ENCODE measurements at regions not wholly inside any gene's neighbourhood (a gene's known extent, or its start where the extent isn't known, plus 50 kb on each side); places are given as distances from the start of the nearest gene placed in this dataset.

DNA sequence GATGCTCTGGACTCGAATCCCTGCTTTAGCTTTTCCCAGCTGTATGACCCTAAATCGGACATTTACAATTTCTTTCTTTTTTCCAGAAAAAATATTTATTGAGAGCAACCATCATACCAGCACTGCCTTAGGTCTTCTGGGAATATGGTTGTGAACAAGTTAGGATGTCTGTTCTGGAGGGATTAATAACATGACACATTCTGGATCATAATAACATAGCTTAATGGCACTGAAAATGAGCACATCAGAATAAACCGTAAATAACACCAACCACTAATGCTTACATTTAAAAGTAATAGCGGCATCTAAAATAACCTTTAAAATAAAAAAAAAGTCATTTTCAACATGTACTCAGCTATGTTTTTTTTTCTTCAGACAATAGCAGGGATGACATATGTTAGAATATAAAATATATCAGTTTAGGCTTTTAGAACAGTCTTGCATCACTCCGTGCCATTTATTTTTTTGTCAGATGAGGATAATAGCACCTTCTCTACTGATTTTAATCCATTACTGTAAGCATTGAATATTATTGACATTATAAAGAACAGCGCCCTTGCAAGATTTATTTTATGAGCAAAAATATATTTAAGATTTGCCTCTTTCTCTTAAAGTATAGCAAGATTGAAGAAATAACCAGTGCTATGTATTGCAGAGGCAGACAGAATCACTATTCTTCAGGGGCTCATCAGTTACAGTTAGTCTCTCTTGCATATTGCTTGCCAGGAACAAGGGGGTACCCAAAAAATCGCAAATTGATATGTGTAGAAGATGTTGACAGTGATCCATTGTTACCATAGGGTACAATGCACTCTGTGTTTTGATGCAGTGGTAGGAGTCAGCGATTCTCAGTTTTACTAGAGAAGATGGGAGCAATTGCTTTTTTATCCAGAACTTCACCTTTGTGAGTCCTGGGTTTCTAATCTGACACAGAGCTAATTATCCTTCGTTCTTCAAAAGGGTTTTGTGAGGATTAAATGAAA is 168.4 kb upstream of the NR3C1 start:
- H3K27me3 ChIP-seq (replicated peaks; ENCODE audit: insufficient read depth, low read depth, low read length, poor library complexity), result no peaks in the 10 kb centered on the region
- ChIA-PET CTCF (no interaction called here), POLR2A (ENCODE audit: low non-redundant PET) (no interaction called here)
- DNase-seq (ENCODE audit: low spot score), result no peak
- BruUV-seq (replicated peaks), result no TSS peak
- TF ChIP-seq CTCF (conservative IDR thresholded peaks at IDR 0.05; ENCODE audit: low read depth, low read length), result no peak
- TF ChIP-seq EZH2 (IDR thresholded peaks at IDR 0.05; ENCODE audit: borderline replicate concordance, low read depth, low read length, poor library complexity, severe bottlenecking), result no peak
- H3K4me1 ChIP-seq (ENCODE audit: insufficient read depth, low read length, poor library complexity, severe bottlenecking), result peaks cover 5% of the 10 kb centered on the region
- no peak overlapping the region for H3K27ac ChIP-seq (ENCODE audit: low read depth, low read length, poor library complexity, severe bottlenecking)
- H3K9me3 ChIP-seq (ENCODE audit: low read depth, low read length, poor library complexity, severe bottlenecking), result no peaks in the 10 kb centered on the region
- no peak overlapping the region for H3K4me3 ChIP-seq (ENCODE audit: low read depth, low read length, poor library complexity, severe bottlenecking)
- no peaks in the 10 kb centered on the region for H3K36me3 ChIP-seq (ENCODE audit: insufficient read depth, low read length, poor library complexity, severe bottlenecking)
- intact Hi-C loops (cut with micrococcal nuclease; ENCODE audit: unreplicated experiment), result no loop called here

GRCh38 chr5:143570989-143571388 is 167.5 kb upstream of the NR3C1 start:
- POLR2A ChIA-PET (ENCODE audit: low non-redundant PET), result no interaction called here
- no peak overlapping the region for H3K27ac ChIP-seq (ENCODE audit: low read depth, low read length, poor library complexity, severe bottlenecking)
- no peak for DNase-seq (ENCODE audit: low spot score)
- CTCF ChIA-PET, result no interaction called here
- H3K9me3 ChIP-seq (ENCODE audit: low read depth, low read length, poor library complexity, severe bottlenecking), result no peaks in the 10 kb centered on the region
- no peak for TF ChIP-seq CTCF (conservative IDR thresholded peaks at IDR 0.05; ENCODE audit: low read depth, low read length)
- no peak for TF ChIP-seq EZH2 (IDR thresholded peaks at IDR 0.05; ENCODE audit: borderline replicate concordance, low read depth, low read length, poor library complexity, severe bottlenecking)
- no peaks in the 10 kb centered on the region for H3K36me3 ChIP-seq (ENCODE audit: insufficient read depth, low read length, poor library complexity, severe bottlenecking)
- no TSS peak for BruUV-seq (replicated peaks)
- H3K4me1 ChIP-seq (ENCODE audit: insufficient read depth, low read length, poor library complexity, severe bottlenecking), result no peaks in the 10 kb centered on the region
- H3K27me3 ChIP-seq (replicated peaks; ENCODE audit: insufficient read depth, low read depth, low read length, poor library complexity), result no peaks in the 10 kb centered on the region
- intact Hi-C loops (cut with micrococcal nuclease; ENCODE audit: unreplicated experiment), result no loop called here
- H3K4me3 ChIP-seq (ENCODE audit: low read depth, low read length, poor library complexity, severe bottlenecking), result no peak overlapping the region

DNA sequence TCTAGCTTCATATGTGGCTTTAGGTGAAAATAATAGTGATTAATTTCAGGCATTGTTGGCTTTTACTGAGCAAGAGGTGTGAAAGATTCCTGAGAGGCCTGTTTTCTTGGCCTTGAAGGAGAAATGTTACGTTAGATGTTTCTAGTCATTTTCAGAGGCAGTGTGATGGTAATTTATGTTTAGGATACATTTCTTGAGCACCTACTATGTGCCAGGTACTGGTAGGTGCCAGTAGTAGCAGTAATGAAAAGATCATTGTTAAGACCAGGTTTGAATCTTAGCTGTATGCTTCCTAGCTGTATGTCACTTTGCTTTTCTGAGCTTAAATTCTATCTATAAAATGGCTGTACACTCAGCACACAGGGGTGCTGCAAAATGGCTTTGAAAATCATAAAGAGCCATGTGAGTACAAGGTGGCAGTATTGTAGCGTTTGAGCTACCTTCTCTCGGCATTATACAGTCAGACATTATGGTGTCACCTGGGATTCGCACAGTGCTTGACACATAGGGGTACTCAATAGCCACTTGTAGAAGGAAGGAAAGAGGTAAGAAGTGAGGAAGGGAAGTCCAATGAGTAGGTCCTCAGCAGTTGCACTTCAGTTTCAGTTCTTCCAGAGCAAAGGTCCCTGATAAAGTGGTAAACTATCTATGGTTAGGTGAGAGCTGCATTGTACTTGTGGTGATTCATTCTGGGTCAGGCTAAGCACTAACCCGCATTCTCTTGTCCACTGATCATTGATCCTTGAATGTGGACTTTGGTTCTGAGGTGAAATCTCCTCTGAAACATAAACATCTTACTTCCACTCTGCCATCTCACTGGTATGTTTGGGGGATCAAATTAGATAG is 166.5 kb upstream of the NR3C1 start:
- DNase-seq (ENCODE audit: low spot score), result no peak
- Histone ChIP-seq H3K4me3 (ENCODE audit: low read depth, low read length, poor library complexity, severe bottlenecking) (no peak overlapping the region), H3K27me3 (replicated peaks; ENCODE audit: insufficient read depth, low read depth, low read length, poor library complexity) (no peaks in the 10 kb centered on the region), H3K36me3 (ENCODE audit: insufficient read depth, low read length, poor library complexity, severe bottlenecking) (no peaks in the 10 kb centered on the region), H3K4me1 (ENCODE audit: insufficient read depth, low read length, poor library complexity, severe bottlenecking) (no peaks in the 10 kb centered on the region), H3K9me3 (ENCODE audit: low read depth, low read length, poor library complexity, severe bottlenecking) (no peaks in the 10 kb centered on the region), H3K27ac (ENCODE audit: low read depth, low read length, poor library complexity, severe bottlenecking) (no peak overlapping the region)
- TF ChIP-seq CTCF (conservative IDR thresholded peaks at IDR 0.05; ENCODE audit: low read depth, low read length) (no peak), EZH2 (IDR thresholded peaks at IDR 0.05; ENCODE audit: borderline replicate concordance, low read depth, low read length, poor library complexity, severe bottlenecking) (no peak)
- BruUV-seq (replicated peaks), result no TSS peak
- POLR2A ChIA-PET (ENCODE audit: low non-redundant PET), result no interaction called here
- intact Hi-C loops (cut with micrococcal nuclease; ENCODE audit: unreplicated experiment), result no loop called here
- CTCF ChIA-PET, result no interaction called here
